HG02852 (cell line): ENCODE measurements at regions not wholly inside any gene's neighbourhood (a gene's known extent, or its start where the extent isn't known, plus 50 kb on each side); places are given as distances from the start of the nearest gene placed in this dataset.

Experiments
- ATAC-seq: cut with Tn5 transposase; IDR thresholded peaks from one replicate; pipeline ENCODE4 v1.9.1; 2021; ENCODE audit warnings: mild to moderate bottlenecking, moderate library complexity; ENCODE audit not compliant: unreplicated experiment

GRCh38 chr12:60120199-60120598, 524.4 kb downstream of the SLC16A7 start:
- ATAC-seq, result no peak

- no peak for ATAC-seq
Observed at GRCh38 chr12:60123557-60123956, 527.7 kb downstream of the SLC16A7 start.

- ATAC-seq, result no peak
Observed at GRCh38 chr12:60137513-60137912, 541.7 kb downstream of the SLC16A7 start.

- no peak for ATAC-seq
Observed at GRCh38 chr12:60138526-60138925, 542.7 kb downstream of the SLC16A7 start.

GRCh38 chr12:60144395-60144794, 548.6 kb downstream of the SLC16A7 start:
- ATAC-seq, result no peak

- no peak for ATAC-seq
Observed at GRCh38 chr12:60148109-60148508, 552.3 kb downstream of the SLC16A7 start.

GRCh38 chr12:60148831-60149230, 553.0 kb downstream of the SLC16A7 start:
- no peak for ATAC-seq

GRCh38 chr12:60152756-60153155, 556.9 kb downstream of the SLC16A7 start:
- no peak for ATAC-seq

GRCh38 chr12:60159761-60160160, 563.9 kb downstream of the SLC16A7 start:
- no peak for ATAC-seq

GRCh38 chr12:60162988-60163720, 567.3 kb downstream of the SLC16A7 start:
- ATAC-seq, result no peak

- ATAC-seq, result no peak
Observed at GRCh38 chr12:60165781-60166180, 570.0 kb downstream of the SLC16A7 start.

- no peak for ATAC-seq
Observed at GRCh38 chr12:60168441-60168840, 572.6 kb downstream of the SLC16A7 start.

GRCh38 chr12:60169904-60170303, 574.1 kb downstream of the SLC16A7 start:
- no peak for ATAC-seq

- no peak for ATAC-seq
Observed at GRCh38 chr12:60172266-60173211, 576.7 kb downstream of the SLC16A7 start.

GRCh38 chr12:60173224-60174170, 577.7 kb downstream of the SLC16A7 start:
- ATAC-seq, result no peak

- no peak for ATAC-seq
Observed at GRCh38 chr12:60174476-60174875, 578.6 kb downstream of the SLC16A7 start.

GRCh38 chr12:60174941-60175340, 579.1 kb downstream of the SLC16A7 start:
- ATAC-seq, result no peak

GRCh38 chr12:60176891-60177290, 581.1 kb downstream of the SLC16A7 start:
- no peak for ATAC-seq

- ATAC-seq, result no peak
Observed at GRCh38 chr12:60180298-60180697, 584.5 kb downstream of the SLC16A7 start.

- no peak for ATAC-seq
Observed at GRCh38 chr12:60182354-60182753, 586.5 kb downstream of the SLC16A7 start.

- no peak for ATAC-seq
Observed at GRCh38 chr12:60184096-60184495, 588.3 kb downstream of the SLC16A7 start.
